ENCODE measurements at regions not wholly inside any gene's neighbourhood (a gene's known extent, or its start where the extent isn't known, plus 50 kb on each side); places are given as distances from the start of the nearest gene placed in this dataset.

DNA sequence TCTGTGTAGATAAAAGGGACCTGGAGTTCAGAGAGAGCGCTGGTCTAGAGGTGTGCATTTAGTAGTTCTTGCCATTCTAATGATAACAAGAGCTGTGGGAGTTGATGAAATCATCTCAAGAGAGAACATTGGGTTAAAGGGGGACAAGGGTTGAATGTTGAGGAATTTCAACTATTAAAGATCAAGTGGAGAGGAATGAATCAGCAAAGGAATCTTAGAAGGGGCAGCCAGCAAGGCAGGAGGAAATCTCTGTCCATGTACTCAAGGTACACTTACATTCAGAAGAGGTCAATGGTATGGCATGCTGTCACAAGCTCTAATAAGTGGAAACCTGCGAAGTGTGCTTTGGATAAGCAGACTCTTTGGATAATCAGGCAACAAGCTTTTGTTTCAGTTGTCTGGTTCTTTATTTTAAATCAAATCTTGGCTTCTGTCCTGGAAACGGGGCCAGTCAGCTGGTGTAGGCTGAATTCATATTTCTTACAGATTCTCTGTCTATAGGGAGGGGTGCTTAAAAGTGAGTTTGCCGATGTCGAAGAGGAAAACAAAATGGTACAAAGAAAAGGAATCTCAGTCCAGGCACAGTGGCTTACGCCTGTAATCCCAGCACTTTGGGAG lies 320.5 kb upstream of the CD180 start:
- in situ Hi-C loops (cut with HindIII; ENCODE audit: low pct_unique_long_range_greater_than_20kb, low sequenced_read_pairs), result no loop called here
- no peak for DNase-seq (ENCODE audit: low read depth)

DNA sequence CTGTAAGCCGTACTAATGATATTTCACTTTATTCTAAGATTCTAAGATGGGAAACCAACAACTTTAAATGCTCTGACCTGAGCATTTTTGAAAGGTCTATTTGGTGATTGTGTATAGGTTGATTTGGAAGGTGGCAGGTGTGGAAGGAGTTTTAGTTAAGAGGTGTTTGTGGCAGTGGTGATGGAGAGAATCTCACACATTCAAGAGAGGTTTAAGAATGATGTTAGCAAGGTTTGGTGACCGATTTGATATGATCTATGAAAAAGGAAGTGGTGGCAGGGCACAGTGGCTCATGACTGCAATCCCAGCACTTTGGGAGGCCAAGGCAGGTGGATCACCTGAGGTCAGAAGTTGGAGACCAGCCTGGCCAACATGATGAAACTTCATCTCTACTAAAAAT lies 319.2 kb upstream of the CD180 start:
- in situ Hi-C loops (cut with HindIII; ENCODE audit: low pct_unique_long_range_greater_than_20kb, low sequenced_read_pairs), result no loop called here

DNA sequence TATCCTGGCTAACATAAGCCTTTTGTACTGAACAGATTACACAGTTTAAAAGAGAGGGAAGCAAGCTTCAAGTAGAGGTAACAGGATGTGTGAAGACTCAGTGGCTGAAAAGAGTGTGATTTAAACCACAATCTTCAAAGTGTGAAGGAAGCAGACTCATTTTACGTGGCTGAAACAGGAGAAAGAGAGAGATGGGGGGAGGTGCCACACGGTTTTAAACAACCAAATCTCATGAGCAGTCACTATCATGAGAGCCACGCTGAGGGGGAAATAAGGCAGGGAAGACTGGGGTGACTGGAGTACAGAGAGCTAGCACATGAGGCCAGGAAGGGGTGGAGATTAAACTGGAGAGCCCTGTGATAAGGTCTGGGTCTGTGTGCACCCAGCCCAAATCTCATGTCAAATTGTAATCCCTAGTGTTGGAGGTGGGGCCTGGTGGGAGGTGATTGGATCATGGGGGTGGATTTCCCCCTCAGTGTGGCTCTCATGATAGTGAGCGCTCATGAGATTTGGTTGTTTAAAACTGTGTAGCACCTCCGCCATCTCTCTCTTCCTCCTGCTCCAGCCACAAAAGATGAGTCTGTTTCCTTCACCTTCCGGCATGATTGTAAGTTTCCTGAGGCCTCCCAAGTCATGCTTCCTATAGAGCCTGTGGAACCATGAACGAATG lies 318.6 kb upstream of the CD180 start:
- in situ Hi-C loops (cut with HindIII; ENCODE audit: low pct_unique_long_range_greater_than_20kb, low sequenced_read_pairs), result no loop called here
- no peak for DNase-seq (ENCODE audit: low read depth)

More for the DNA sequence above, 319.2 kb upstream of the CD180 start:
- no peak for DNase-seq (ENCODE audit: low read depth)

DNA sequence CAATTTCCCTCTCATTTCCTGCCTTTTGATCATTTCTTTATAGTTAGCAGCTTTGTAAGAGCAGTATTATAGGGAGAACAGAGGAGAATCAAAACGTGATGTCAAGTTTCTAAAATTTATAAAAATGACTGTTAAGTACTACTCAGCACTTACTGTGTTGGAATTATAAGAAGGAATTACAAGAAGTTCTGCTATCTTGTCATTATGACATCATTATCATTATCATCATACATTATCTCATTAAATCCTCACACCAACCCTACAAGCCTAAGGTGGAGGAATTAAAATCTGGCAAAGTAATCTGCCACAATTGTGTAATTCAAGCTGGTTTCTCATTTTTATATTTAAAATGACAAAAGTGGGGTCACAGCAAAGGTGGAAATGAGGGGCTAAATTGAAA lies 316.2 kb upstream of the CD180 start:
- DNase-seq (ENCODE audit: low read depth), result no peak
- in situ Hi-C loops (cut with HindIII; ENCODE audit: low pct_unique_long_range_greater_than_20kb, low sequenced_read_pairs), result no loop called here

DNA sequence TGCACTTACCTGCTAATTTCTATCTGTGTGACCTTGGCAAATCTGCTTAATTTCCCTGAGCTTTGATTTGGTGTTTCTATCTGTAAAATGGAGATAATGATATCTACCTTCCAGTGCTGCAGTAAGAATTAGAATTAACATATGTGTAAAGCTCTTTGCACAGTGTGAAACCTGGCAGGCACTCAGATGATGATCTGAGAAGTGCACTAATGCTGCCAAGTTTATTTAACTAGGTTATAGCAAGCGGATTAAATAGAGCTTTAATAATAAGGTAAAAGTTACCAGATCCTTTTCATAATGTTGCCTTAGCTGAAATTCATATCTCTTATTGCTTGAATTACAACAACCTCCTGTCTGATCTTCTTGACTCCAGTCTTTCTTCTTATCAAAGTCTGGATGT lies 315.3 kb upstream of the CD180 start:
- DNase-seq (ENCODE audit: low read depth), result no peak
- in situ Hi-C loops (cut with HindIII; ENCODE audit: low pct_unique_long_range_greater_than_20kb, low sequenced_read_pairs), result no loop called here

DNA sequence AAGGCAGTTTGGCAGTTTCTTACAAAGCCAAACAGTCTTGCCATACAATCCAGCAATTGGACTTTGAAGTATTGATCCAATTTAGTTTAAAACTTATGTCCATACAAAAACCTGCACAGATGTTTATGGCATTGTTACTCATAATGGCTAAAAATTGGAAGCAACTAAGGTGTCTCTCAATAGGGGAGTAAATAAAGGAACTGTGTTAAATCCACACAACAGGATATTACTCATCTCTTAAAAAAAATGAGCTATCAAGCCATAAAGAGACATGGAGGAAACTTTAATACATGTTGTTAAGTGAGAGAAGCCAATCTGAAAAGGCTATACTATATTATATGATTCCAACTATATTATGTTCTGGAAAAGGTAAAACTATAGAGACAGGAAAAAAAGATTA lies 313.6 kb upstream of the CD180 start:
- in situ Hi-C loops (cut with HindIII; ENCODE audit: low pct_unique_long_range_greater_than_20kb, low sequenced_read_pairs), result no loop called here
- no peak for DNase-seq (ENCODE audit: low read depth)

DNA sequence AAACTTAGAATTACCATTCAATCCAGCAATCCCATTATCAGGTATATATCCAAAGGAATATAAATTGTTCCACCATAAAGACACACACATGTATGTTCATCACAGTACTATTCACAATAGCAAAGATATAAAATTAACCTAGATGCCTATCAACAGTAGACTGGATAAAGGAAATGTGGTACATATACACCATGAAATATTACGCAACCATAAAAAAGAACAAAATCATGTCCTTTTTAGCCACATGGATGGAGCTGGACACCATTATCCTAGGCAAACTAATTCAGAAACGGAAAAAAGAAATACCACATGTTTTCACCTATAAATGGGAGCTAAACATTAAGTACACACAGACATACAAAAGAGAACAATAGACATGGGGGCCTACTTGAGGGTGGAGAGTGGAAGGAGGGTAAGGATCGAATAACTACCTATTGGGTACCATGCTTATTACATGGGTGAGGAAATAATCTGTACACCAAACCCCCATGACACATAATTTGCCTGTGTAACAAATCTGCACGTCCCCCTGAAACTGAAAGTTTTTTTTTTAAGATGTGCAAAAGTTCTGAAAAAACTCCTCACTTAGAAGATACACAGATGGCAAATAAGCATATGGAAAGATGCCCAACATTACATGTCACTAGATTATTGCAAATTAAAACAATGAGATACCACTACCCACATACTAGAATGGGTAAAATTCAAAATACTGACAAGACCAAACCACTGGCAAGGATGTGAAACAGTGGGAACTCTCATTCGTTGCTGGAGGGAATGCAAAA lies 313.0 kb upstream of the CD180 start:
- in situ Hi-C loops (cut with HindIII; ENCODE audit: low pct_unique_long_range_greater_than_20kb, low sequenced_read_pairs), result no loop called here
- no peak for DNase-seq (ENCODE audit: low read depth)

DNA sequence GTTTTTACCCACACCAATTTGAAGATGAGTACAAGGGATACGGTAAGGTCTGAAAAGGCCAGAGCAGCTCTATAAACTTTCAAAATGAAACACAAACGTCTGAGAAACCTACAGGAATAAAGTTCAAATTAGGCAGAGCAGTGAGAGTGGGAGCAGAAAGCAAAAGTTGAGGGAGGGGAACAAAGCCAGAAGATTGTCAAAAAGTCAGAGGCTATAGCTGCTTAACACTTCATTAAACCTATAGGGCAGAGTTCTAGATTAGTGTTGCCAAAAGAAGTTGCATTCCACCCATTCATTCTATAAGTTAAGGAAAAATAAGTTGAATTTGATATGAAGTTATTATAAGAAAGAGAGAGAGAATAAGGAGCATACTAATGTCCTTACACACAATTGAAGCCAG lies 309.6 kb upstream of the CD180 start:
- in situ Hi-C loops (cut with HindIII; ENCODE audit: low pct_unique_long_range_greater_than_20kb, low sequenced_read_pairs), result no loop called here
- DNase-seq (ENCODE audit: low read depth), result no peak

DNA sequence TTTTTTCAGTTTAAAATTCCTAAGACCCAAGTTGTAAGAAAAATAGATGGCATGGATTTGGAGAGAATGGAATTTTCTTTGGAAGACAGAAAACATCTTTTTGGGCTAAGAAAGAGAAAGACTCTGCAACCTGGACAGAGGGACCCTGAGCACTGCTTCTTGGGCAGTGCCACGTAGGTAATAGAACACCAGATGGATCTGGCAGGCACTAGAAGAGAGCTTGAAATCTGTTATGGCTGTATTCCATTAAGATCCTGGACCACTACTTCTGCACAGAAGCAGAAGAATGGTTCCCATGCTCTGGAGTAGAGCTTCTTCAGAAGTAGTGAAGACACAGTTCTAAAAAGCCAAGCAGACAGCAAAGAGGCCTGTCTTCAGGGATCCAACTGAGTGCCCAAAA lies 306.4 kb upstream of the CD180 start:
- in situ Hi-C loops (cut with HindIII; ENCODE audit: low pct_unique_long_range_greater_than_20kb, low sequenced_read_pairs), result no loop called here
- DNase-seq (ENCODE audit: low read depth), result no peak

DNA sequence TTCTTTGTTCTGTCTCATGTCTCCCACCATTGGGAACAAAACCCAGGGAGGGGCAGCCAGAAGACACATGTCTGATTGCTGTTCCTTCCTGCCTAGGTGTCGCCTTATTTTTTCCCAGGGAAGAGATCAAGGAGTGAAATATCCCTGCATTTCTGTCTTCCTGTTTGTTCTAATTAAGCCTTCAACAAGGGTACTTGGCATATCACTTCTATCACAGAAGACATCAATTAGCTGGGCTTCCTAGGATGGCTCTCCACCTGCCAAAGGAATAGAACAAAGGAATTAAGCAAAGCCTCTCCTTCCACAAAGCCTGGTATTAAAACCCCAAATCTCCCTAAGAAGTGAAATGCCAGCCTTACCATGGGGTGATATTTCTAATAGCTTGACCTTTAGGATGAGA lies 299.5 kb upstream of the CD180 start:
- in situ Hi-C loops (cut with HindIII; ENCODE audit: low pct_unique_long_range_greater_than_20kb, low sequenced_read_pairs), result no loop called here
- DNase-seq (ENCODE audit: low read depth), result no peak

DNA sequence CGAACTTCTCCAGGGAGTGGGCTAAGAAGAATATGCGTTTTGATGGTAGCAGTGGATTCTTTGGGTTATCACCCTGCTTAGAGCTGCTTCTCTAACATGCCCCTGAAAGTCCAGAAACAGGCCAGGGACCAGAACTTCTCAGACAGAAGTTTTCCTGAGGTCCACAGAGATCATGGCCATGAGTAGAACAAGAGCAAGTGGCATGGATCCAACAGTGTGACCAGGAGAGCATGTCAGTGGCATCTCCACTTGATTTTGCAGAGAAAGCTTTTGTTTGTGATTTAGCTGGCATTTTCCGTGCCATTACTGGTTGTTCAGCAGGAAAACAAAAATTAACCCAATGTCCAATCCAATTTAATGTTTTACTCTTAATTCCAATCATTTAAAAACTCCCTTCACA lies 298.5 kb upstream of the CD180 start:
- in situ Hi-C loops (cut with HindIII; ENCODE audit: low pct_unique_long_range_greater_than_20kb, low sequenced_read_pairs), result no loop called here
- DNase-seq (ENCODE audit: low read depth), result no peak

DNA sequence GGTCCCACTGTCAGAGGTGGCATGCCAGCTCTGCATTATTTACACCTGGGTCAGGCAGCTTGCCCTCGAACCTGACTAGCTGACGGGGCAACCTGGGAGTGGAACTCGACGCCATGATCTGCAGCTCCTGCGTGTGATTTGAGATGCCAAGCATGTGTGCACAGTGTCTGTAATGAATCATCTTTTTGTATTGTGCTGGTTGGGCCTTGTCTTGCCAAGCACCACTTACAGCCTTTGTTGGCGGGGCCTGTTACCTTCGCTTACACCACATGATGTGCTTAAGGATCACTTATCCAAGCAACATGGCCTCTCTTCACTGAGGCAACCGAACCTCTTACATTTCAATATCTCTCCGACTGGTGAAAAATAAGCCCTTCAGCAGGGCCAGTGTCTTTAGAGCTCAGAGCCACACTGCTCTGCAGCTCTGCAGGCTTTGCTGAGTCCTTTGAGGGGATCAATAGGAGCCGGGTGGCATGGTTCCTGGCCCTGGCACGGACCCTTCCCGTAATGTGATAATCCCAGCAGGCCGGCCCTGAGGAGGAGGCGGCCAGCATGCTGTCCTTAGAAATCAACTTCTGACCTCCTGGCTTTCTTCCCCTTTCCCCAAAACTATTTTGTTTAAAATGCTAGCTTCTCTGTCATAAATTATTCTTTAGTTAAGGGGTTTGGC lies 297.7 kb upstream of the CD180 start:
- in situ Hi-C loops (cut with HindIII; ENCODE audit: low pct_unique_long_range_greater_than_20kb, low sequenced_read_pairs), result no loop called here
- no peak for DNase-seq (ENCODE audit: low read depth)

DNA sequence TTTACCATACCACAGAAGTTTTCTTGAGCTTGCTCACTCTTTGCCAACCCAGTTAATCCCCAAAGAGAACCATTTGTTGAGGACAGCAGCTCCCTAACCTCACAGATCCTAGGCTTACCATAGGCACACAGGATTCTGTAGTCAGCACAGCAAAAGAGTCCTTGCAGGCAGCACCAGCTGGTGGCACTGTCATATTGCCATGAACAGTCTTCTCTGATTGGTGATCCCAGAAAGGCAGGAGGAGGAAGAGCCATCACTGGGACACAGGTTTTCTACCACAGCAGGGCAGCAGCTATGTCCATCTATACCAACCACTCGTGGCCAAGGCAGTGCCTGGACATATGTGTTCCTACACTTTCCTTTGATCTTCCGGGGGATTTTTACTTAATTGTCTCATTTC lies 297.1 kb upstream of the CD180 start:
- in situ Hi-C loops (cut with HindIII; ENCODE audit: low pct_unique_long_range_greater_than_20kb, low sequenced_read_pairs), result no loop called here
- no peak for DNase-seq (ENCODE audit: low read depth)

DNA sequence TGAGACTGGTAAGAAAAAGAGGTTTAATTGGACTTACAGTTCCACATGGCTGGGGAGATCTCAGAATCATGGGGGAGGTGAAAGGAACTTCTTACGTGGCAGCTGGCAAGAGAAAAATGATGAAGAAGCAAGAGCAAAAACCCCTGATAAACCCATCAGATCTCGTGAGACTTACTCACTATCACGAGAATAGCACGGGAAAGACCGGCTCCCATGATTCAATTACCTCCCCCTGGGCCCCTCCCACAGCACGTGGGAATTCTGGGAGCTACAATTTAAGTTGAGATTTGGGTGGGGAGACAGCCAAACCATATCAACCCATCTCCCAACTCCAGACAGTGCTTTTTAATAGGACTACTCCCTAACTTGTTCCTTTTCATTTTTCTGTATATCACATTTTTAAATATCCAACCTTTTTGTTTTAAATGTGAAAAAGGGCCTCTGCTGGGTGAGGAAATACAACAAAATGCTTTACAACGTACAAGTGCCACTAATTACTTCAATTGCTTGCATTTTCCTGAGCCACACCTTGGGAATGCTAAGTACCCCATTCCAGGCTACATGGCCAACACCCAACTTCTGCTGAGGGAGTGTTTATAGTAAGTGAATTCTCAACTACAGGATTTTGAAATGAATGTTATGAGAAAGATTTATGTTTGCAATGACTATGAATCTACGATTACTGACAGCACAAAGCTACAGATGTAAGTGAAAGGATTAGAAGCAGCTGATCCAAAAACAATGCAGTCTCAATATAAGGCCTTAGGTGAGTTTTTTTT lies 294.1 kb upstream of the CD180 start:
- in situ Hi-C loops (cut with HindIII; ENCODE audit: low pct_unique_long_range_greater_than_20kb, low sequenced_read_pairs), result no loop called here
- no peak for DNase-seq (ENCODE audit: low read depth)

DNA sequence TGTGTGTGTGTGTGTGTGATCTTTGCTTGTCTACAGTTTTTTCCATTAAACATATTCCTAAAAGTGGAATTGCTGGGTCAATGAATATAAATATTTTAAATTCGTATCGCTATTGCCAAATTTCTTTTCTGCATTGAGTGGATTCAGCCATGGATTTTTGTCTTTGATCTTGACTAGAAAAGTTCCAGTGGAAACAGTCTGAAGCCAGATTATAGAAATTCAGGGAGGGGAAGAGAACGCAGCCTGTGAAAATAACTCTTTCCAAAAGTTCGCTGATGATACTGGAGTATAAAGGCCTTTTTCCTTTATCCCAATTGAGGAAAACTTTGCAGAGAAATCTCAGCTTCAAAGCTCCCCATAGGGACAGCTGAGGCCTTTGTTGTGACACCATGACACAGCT lies 292.3 kb upstream of the CD180 start:
- DNase-seq (ENCODE audit: low read depth), result no peak
- in situ Hi-C loops (cut with HindIII; ENCODE audit: low pct_unique_long_range_greater_than_20kb, low sequenced_read_pairs), result no loop called here

DNA sequence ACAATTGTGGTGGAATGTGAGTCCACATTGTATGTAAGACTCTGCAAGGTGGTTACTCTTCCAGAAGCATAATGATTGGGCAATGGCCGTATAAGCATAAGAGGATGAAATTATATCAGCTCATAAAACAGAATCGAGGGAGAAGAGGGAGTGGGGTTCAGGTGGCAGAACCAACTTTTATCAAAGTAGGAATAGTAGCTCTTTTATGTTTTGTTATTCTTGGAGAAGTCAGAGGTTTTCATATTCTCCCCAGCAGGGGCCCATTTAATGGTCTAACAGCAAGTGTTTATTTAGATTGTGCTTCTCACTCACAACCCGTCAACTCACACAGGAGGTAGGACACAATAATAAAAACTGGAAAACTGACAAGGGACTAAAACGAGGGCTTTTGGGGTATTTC lies 291.3 kb upstream of the CD180 start:
- in situ Hi-C loops (cut with HindIII; ENCODE audit: low pct_unique_long_range_greater_than_20kb, low sequenced_read_pairs), result no loop called here

DNA sequence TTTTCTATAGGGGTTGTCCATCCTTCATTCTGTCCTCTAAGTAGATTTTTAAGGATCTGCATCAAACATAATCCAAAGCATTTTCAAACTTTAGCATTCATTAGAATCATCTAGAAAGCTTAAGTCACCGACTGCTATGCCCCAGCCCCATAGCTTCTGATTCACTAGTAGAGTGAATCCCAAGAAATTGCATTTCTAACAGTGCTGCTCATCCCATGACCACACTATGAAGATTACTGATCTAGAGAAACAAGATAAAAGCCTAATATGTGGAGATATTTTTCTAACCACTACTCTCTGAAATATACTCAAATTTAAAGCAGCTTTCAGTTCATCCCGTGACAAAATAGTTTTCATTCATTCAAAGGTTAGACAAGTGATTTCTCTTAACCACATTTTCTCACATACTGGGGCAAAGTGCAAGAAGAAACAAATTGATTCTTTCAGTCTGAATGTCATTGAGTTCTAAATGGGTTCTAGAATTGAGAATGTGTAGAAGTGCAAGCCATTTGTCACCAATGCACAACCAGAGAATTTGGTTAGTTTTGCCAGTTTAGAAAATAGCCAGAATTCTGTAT lies 286.9 kb upstream of the CD180 start:
- in situ Hi-C loops (cut with HindIII; ENCODE audit: low pct_unique_long_range_greater_than_20kb, low sequenced_read_pairs), result no loop called here
- no peak for DNase-seq (ENCODE audit: low read depth)

More for the DNA sequence above, 291.3 kb upstream of the CD180 start:
- DNase-seq (ENCODE audit: low read depth), result no peak

DNA sequence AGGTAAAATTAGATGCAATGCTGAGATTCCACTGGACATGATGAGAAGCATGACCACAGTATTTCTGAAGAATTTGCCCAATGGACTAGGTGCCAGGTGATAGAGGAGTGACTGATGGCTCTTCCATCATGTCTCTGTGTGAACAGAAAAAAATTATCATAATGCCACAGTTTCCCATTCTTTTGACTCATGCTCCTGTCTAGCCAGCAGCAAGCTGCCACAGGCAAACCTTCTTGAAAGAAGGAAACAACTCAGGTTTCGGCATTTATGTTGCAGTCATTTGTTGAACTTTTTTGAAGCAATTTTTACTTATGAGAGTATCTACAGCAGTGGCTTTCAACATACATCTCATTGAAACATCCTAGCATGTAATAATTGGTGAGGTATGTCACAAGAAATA lies 284.8 kb upstream of the CD180 start:
- DNase-seq (ENCODE audit: low read depth), result no peak
- in situ Hi-C loops (cut with HindIII; ENCODE audit: low pct_unique_long_range_greater_than_20kb, low sequenced_read_pairs), result no loop called here
